Gastroesophageal sphincter (tissue), 2 donors: ENCODE measurements at regions not wholly inside any gene's neighbourhood (a gene's known extent, or its start where the extent isn't known, plus 50 kb on each side); places are given as distances from the start of the nearest gene placed in this dataset.

Experiments used
- POLR2A ChIP-seq, 2 donors: fragments of 450-650 bp; IDR thresholded peaks; one replicate each; pipeline ENCODE4 v1.6.1; 2017; ENCODE audit warnings: antibody characterized with exemption in 2 of 2, mild to moderate bottlenecking in 2 of 2, moderate library complexity in 1 of 2
- POLR2AphosphoS5 ChIP-seq: sonication (generic); formaldehyde crosslinking; IDR thresholded peaks from one replicate; pipeline ENCODE4 v1.6.1; 2017; ENCODE audit warnings: antibody characterized with exemption

- TF ChIP-seq POLR2A (IDR thresholded peaks at IDR 0.05) = no peak
- TF ChIP-seq POLR2AphosphoS5 = no peak
Observed at GRCh38 chr10:128629111-128630096, 503.2 kb upstream of the MKI67 start.
